Right lobe of liver (tissue), 4 donors: ENCODE measurements at regions not wholly inside any gene's neighbourhood (a gene's known extent, or its start where the extent isn't known, plus 50 kb on each side); places are given as distances from the start of the nearest gene placed in this dataset.

Experiments used
- CTCF ChIP-seq, 4 donors: fragments of 200-600 bp in 3 of 4; fragments of 450-650 bp in 1 of 4; IDR thresholded peaks; one replicate each; pipeline versions ENCODE4 v1.5.1 to v1.8.0; 2016 to 2022; ENCODE audit warnings: antibody characterized with exemption in 4 of 4, mild to moderate bottlenecking in 2 of 4
- POLR2A ChIP-seq: fragments of 450-650 bp; IDR thresholded peaks from one replicate; pipeline ENCODE4 v1.6.1; 2017; ENCODE audit warnings: antibody characterized with exemption, mild to moderate bottlenecking
- donor health status: DM: no; HTN: no; CAD: no.
- donor health status: DM: no; HTN: no; CAD: no.
- donor health status: DM: no; HTN: yes; CAD: no.

- TF ChIP-seq CTCF (IDR thresholded peaks at IDR 0.05) (no peak), POLR2A (no peak)
Measured at GRCh38 chr13:84997858-84998257, 801.4 kb downstream of the SLITRK6 start.
